Omental fat pad (tissue), 3 donors: ENCODE measurements at regions not wholly inside any gene's neighbourhood (a gene's known extent, or its start where the extent isn't known, plus 50 kb on each side); places are given as distances from the start of the nearest gene placed in this dataset.

ENCODE experiments used
- ATAC-seq: fragments of 150-250 bp; one replicate; pipeline ENCODE4 v1.9.1; 2016; ENCODE audit warnings: mild to moderate bottlenecking, moderate library complexity; ENCODE audit not compliant: low FRiP score
- DNase-seq: peaks from one replicate; pipeline ENCODE4 v3.0.0-alpha.2; 2019; ENCODE audit warnings: low spot score
- TF ChIP-seq, protein P1 (sequence below), 3 donors: fragments of 450-650 bp; IDR thresholded peaks; one replicate each; pipeline ENCODE4 v1.5.1; 2016 to 2017; ENCODE audit warnings: antibody characterized with exemption in 3 of 3, mild to moderate bottlenecking in 3 of 3, moderate library complexity in 2 of 3

DNA sequence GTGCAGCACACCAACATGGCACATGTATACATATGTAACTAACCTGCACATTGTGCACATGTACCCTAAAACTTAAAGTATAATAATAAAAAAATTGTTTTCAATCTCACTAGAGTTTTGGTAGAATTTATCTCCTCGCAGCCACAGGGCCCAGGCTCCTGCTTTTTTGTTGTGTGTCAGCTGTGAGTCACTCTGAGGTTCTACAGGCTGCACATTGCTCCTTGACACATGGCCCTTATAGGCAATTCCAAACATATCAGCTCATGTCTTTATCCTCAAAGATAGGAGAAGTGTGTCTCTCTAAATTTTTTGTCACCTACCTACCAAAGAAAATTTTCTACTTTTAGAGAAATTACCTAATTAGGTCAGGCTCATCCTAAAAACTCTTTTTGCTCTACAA, 252.1 kb upstream of the ADGRL3 start:
- TF ChIP-seq, protein P1, sequence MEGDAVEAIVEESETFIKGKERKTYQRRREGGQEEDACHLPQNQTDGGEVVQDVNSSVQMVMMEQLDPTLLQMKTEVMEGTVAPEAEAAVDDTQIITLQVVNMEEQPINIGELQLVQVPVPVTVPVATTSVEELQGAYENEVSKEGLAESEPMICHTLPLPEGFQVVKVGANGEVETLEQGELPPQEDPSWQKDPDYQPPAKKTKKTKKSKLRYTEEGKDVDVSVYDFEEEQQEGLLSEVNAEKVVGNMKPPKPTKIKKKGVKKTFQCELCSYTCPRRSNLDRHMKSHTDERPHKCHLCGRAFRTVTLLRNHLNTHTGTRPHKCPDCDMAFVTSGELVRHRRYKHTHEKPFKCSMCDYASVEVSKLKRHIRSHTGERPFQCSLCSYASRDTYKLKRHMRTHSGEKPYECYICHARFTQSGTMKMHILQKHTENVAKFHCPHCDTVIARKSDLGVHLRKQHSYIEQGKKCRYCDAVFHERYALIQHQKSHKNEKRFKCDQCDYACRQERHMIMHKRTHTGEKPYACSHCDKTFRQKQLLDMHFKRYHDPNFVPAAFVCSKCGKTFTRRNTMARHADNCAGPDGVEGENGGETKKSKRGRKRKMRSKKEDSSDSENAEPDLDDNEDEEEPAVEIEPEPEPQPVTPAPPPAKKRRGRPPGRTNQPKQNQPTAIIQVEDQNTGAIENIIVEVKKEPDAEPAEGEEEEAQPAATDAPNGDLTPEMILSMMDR (IDR thresholded peaks at IDR 0.05) = no peak
- DNase-seq (no peak), ATAC-seq (no peak)

- DNase-seq = no peak
- no peak for ATAC-seq
- TF ChIP-seq, protein P1 (IDR thresholded peaks at IDR 0.05) = no peak
Observed at GRCh38 chr4:60952921-60953320, 247.2 kb upstream of the ADGRL3 start.

GRCh38 chr4:60953826-60954225, 246.3 kb upstream of the ADGRL3 start:
- DNase-seq = no peak
- TF ChIP-seq, protein P1 (IDR thresholded peaks at IDR 0.05) = no peak
- no peak for ATAC-seq

DNA sequence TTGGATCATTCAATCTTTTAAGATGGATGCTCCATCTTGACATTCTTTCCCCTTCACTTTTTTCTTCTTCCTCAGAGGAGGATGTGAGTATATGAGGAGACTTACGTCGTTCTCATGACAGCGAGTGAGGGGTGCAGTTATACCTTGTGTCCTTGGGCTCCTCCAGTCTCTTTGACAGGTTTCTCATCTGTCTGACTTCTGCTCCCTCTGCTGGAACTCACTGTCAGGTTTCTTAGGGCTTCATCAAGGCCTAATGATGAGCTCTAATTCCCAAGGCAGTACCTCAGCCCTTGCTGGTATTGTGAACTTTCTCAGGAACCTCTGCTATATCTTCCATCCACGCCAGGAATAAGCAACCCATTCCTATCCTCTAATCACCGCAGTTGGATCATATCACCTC, 237.8 kb upstream of the ADGRL3 start:
- TF ChIP-seq, protein P1 (IDR thresholded peaks at IDR 0.05) = no peak
- DNase-seq = no peak
- ATAC-seq = no peak

GRCh38 chr4:60981534-60981933, 218.6 kb upstream of the ADGRL3 start:
- DNase-seq = no peak
- no peak for ATAC-seq
- TF ChIP-seq, protein P1 (IDR thresholded peaks at IDR 0.05) = no peak

GRCh38 chr4:60989141-60989540, 211.0 kb upstream of the ADGRL3 start:
- TF ChIP-seq, protein P1 (IDR thresholded peaks at IDR 0.05) = no peak
- no peak for ATAC-seq
- no peak for DNase-seq

DNA sequence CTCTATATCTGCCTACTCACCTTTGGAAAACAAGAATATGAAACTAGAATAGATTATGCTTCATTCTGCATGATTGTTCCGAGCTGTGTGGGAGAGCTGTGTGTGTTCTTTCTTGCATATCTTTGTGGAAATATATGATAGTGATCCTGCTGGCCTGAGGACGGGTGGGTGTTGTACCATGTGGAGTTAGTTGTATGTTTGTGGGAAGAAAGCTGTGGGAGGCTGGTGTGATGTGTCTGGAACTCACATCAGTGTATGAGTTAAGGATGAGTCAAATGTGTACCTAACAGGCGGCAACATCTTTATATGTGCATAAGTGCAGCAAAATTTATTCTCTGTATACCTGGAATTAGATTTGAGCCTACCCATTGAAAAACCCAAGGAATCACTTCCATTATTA, 208.1 kb upstream of the ADGRL3 start:
- ATAC-seq (no peak), DNase-seq (no peak)
- TF ChIP-seq, protein P1 (IDR thresholded peaks at IDR 0.05) = no peak
